Endothelial cell of umbilical vein (primary cell): ENCODE measurements at regions not wholly inside any gene's neighbourhood (a gene's known extent, or its start where the extent isn't known, plus 50 kb on each side); places are given as distances from the start of the nearest gene placed in this dataset.
"Not testable (repeated sequence)": the region's sequence is repeated elsewhere in the genome, so short reads cannot be mapped to it uniquely, and the experiment has no call there.

Source experiments
- BruUV-seq: library from RNA; stranded (reverse); fragments of 400-500 nt; replicated peaks from 2 replicates; lab custom pipeline; 2021; lab: Mats Ljungman, UMichigan
- CTCF ChIA-PET: fragments of 300-600, 350-600 bp; sonication (Branson Sonifier 250); formaldehyde crosslinking; loops from one replicate; lab custom pipeline; 2021; ENCODE audit warnings: antibody characterized with exemption, inconsistent platforms; lab: Charles Lee
- POLR2A ChIA-PET: fragments of 300-600, 350-600 bp; sonication (Branson Sonifier 250); formaldehyde crosslinking; loops from one replicate; lab custom pipeline; 2021; ENCODE audit warnings: antibody characterized with exemption, inconsistent platforms; lab: Charles Lee
- DNase-seq: peaks from one replicate; pipeline ENCODE4 v3.0.0-alpha.2; 2011; ENCODE audit warnings: low read depth, low spot score
- FAIRE-seq: peaks from 2 replicates; lab custom pipeline; 2011; peaks lifted over from hg19 to GRCh38; lab: Jason Lieb, UNC
- H2AFZ ChIP-seq: 2 replicates; pipeline ENCODE4 v1.6.0; 2012; ENCODE audit warnings: low read depth, low read length, control low read depth, inconsistent platforms
- H3K27ac ChIP-seq: 2 replicates; pipeline ENCODE4 v1.5.1; 2011; ENCODE audit warnings: low read depth, mild to moderate bottlenecking, control low read depth, low read length, moderate library complexity; ENCODE audit not compliant: insufficient read depth
- H3K27me3 ChIP-seq, 2 experiments: 2 replicates each; pipeline versions ENCODE4 v1.6.0 to v1.6.1; 2011; ENCODE audit warnings: low read length in 2 of 2, mixed read lengths in 1 of 2; ENCODE audit not compliant: control insufficient read depth in 2 of 2, insufficient read depth in 2 of 2
- H3K36me3 ChIP-seq, 2 experiments: 2 replicates in 1 of 2; 3 replicates in 1 of 2; pipeline ENCODE4 v1.5.1; 2011; ENCODE audit warnings: low read length in 2 of 2, mild to moderate bottlenecking in 1 of 2, moderate library complexity in 1 of 2; ENCODE audit not compliant: control insufficient read depth in 2 of 2, insufficient read depth in 2 of 2; ENCODE audit errors: extremely low read depth in 1 of 2
- H3K4me1 ChIP-seq: 3 replicates; pipeline ENCODE4 v1.5.1; 2011; ENCODE audit warnings: mild to moderate bottlenecking, low read length; ENCODE audit not compliant: control insufficient read depth, insufficient read depth; ENCODE audit errors: extremely low read depth
- H3K4me2 ChIP-seq: 2 replicates; pipeline ENCODE4 v1.6.1; 2011; ENCODE audit warnings: low read length, control low read depth, mixed read lengths; ENCODE audit not compliant: insufficient read depth
- H3K4me3 ChIP-seq, 3 experiments: fragments of 200-600 bp in 1 of 3; sonication (generic), shearing (Covaris generic) in 1 of 3; replicated peaks in 1 of 3; 2 replicates each; pipeline ENCODE4 v1.5.1; 2011 to 2016; ENCODE audit warnings: control low read depth in 3 of 3, low read length in 3 of 3, mild to moderate bottlenecking in 2 of 3, inconsistent platforms in 1 of 3, low read depth in 1 of 3, moderate library complexity in 1 of 3; ENCODE audit not compliant: insufficient read depth in 1 of 3
- H3K79me2 ChIP-seq: 2 replicates; pipeline ENCODE4 v1.6.0; 2012; ENCODE audit warnings: low read length, inconsistent platforms; ENCODE audit not compliant: control insufficient read depth, insufficient read depth
- H3K9ac ChIP-seq: replicated peaks from 2 replicates; pipeline ENCODE3; 2011; ENCODE audit warnings: low read length, control low read depth; ENCODE audit not compliant: insufficient read depth; ENCODE audit errors: extremely low read depth
- H3K9me1 ChIP-seq: replicated peaks from 3 replicates; pipeline ENCODE4 v1.6.0; 2011; ENCODE audit warnings: mild to moderate bottlenecking, low read length; ENCODE audit not compliant: control insufficient read depth, insufficient read depth; ENCODE audit errors: extremely low read depth
- H3K9me3 ChIP-seq: replicated peaks from 2 replicates; pipeline ENCODE4 v1.5.1; 2012; ENCODE audit warnings: low read length, inconsistent platforms; ENCODE audit not compliant: control insufficient read depth, insufficient read depth
- H4K20me1 ChIP-seq: replicated peaks from 2 replicates; pipeline ENCODE3; 2011; ENCODE audit warnings: mild to moderate bottlenecking, low read length; ENCODE audit not compliant: control insufficient read depth, insufficient read depth; ENCODE audit errors: extremely low read depth
- EZH2 ChIP-seq: IDR thresholded peaks from 2 replicates; pipeline ENCODE4 v1.6.1; 2012; ENCODE audit warnings: borderline replicate concordance, low read depth, mild to moderate bottlenecking, moderate library complexity, low read length, inconsistent platforms; ENCODE audit not compliant: severe bottlenecking
- FOS ChIP-seq: IDR thresholded peaks from 2 replicates; pipeline ENCODE4 v1.6.1; 2011; ENCODE audit warnings: mild to moderate bottlenecking, low read length, moderate library complexity, borderline replicate concordance; ENCODE audit not compliant: insufficient read depth
- JUN ChIP-seq: IDR thresholded peaks from 2 replicates; pipeline ENCODE4 v1.6.1; 2011; ENCODE audit warnings: borderline replicate concordance, low read depth; ENCODE audit not compliant: insufficient read length, insufficient read depth
- MYC ChIP-seq: IDR thresholded peaks from one replicate; pipeline ENCODE4 v1.6.1; 2011; ENCODE audit warnings: mild to moderate bottlenecking, low read depth, low read length
- POLR2A ChIP-seq: IDR thresholded peaks from 2 replicates; pipeline ENCODE4 v1.6.1; 2012; ENCODE audit warnings: low read depth, mild to moderate bottlenecking, control low read depth, low read length
- dilution Hi-C: fragments of 300-500 bp; cut with MboI; formaldehyde crosslinking; loops from one replicate; pipeline ENCODE4 v1.15.0; 2019; ENCODE audit warnings: low sequenced_read_pairs; ENCODE audit not compliant: extremely low pct_ligation_motif_present
- intact Hi-C: fragments of 100-400 bp; cut with micrococcal nuclease; formaldehyde crosslinking; loops from one replicate; pipeline ENCODE4 v1.10.0; 2022
- TF ChIP-seq, protein P1 (sequence below): IDR thresholded peaks from 2 replicates; pipeline ENCODE4 v1.6.1; 2011; ENCODE audit not compliant: insufficient read depth, insufficient read length

DNA sequence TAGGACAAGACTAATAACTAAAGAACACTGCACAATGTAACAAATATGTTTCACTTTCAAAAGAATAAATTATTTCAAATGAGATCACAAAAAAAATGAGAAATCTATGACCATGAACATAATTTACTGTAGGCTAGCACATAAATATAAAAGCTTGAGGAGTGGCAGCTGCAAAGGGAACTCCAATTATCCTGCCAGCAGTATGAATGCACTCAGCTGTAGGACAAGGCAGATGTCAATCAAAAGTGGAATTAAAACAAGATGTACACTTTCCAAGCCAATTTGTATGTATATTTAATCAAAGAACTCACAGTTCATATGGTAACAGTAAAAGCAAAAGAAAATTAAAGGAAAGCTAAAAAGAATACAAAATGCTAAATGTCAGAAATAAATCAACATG is 76.6 kb upstream of the NCKAP5 start:
- dilution Hi-C loops (no loop called here), intact Hi-C loops (no loop called here)
- Histone ChIP-seq H3K4me3 (no peak overlapping the region), H3K36me3 (no peaks in the 10 kb centered on the region), H3K9me1 (no peaks in the 10 kb centered on the region), H2AFZ (no peak overlapping the region), H3K4me2 (no peak overlapping the region), H3K9ac (no peak overlapping the region), H3K79me2 (no peaks in the 10 kb centered on the region), H3K4me1 (no peaks in the 10 kb centered on the region), H3K27ac (no peak overlapping the region), H4K20me1 (no peaks in the 10 kb centered on the region), H3K9me3 (no peaks in the 10 kb centered on the region), H3K27me3 (no peaks in the 10 kb centered on the region)
- no peak for FAIRE-seq
- BruUV-seq: no TSS peak
- CTCF ChIA-PET: interaction anchor here (1.0 kb wide), 1 partner anchor 199 kb away, joined by 3 read pairs; no protein-coding TSS in a partner anchor
- DNase-seq: no peak
- POLR2A ChIA-PET: no interaction called here
- TF ChIP-seq FOS (no peak), EZH2 (no peak), JUN (no peak), MYC (no peak), POLR2A (no peak)
- TF ChIP-seq, protein P1, sequence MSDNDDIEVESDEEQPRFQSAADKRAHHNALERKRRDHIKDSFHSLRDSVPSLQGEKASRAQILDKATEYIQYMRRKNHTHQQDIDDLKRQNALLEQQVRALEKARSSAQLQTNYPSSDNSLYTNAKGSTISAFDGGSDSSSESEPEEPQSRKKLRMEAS: no peak

DNA sequence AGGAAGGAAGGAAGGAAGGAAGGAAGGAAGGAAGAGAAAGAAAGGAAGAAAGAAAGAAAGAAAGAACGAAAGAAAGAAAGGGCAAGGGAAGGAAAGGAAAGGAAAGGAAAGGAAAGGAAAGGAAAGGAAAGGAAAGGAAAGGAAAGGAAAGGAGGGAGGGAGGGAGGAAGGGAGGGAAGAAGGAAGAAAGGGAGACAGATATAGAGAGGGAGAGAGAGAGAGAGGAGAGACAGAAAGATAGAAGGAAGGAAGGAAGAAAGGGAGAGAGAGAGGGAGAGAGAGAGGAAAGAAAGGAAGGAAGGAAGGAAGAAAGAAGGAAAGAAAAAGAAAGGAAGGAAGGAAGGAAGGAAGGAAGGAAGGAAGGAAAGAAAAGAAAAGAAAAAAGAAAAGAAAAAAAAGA is 79.1 kb upstream of the NCKAP5 start:
- dilution Hi-C loops, H3K4me2 ChIP-seq, POLR2A ChIA-PET, H4K20me1 ChIP-seq, H3K4me1 ChIP-seq, H3K4me3 ChIP-seq, BruUV-seq, H3K79me2 ChIP-seq, DNase-seq, H3K9me1 ChIP-seq, H3K27ac ChIP-seq, H2AFZ ChIP-seq, H3K9me3 ChIP-seq, H3K27me3 ChIP-seq, FAIRE-seq, H3K36me3 ChIP-seq, intact Hi-C loops, H3K9ac ChIP-seq: not testable (repeated sequence)
- CTCF ChIA-PET: interaction anchor here (1.3 kb wide), 1 partner anchor 12 kb away, joined by 3 read pairs; no protein-coding TSS in a partner anchor
